Astrocyte (in vitro differentiated cells and primary cell): ENCODE measurements at regions not wholly inside any gene's neighbourhood (a gene's known extent, or its start where the extent isn't known, plus 50 kb on each side); places are given as distances from the start of the nearest gene placed in this dataset.

Source experiments
- EZH2 ChIP-seq: IDR thresholded peaks from 2 replicates; pipeline ENCODE4 v1.6.1; 2012; ENCODE audit warnings: mild to moderate bottlenecking, low read length, inconsistent platforms; ENCODE audit not compliant: insufficient read depth
- TF ChIP-seq, protein P1 (sequence below): IDR thresholded peaks from 2 replicates; pipeline ENCODE4 v1.5.1; 2011; ENCODE audit warnings: low read depth, mild to moderate bottlenecking, inconsistent platforms, low read length, moderate library complexity; ENCODE audit not compliant: insufficient read depth

DNA sequence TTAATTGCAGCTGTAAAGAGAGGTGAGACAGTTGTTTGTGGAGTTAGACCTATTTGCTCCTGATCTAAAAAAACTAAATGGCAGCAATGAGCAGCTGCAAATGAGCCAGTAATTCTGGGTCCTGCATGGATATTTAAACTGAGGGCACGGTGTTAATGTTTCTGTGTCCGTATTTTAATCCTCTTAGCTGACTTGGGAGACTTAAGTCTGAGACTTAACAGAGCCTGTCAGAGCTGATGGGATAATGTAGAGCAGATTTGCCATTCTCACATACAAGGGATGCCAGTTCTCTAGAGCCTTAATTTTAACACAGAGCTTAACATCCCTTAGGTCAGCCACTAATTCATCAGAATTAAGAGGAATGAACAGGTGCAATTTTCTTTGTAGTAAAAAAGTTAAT lies 178.6 kb upstream of the PDE3A start:
- TF ChIP-seq, protein P1, sequence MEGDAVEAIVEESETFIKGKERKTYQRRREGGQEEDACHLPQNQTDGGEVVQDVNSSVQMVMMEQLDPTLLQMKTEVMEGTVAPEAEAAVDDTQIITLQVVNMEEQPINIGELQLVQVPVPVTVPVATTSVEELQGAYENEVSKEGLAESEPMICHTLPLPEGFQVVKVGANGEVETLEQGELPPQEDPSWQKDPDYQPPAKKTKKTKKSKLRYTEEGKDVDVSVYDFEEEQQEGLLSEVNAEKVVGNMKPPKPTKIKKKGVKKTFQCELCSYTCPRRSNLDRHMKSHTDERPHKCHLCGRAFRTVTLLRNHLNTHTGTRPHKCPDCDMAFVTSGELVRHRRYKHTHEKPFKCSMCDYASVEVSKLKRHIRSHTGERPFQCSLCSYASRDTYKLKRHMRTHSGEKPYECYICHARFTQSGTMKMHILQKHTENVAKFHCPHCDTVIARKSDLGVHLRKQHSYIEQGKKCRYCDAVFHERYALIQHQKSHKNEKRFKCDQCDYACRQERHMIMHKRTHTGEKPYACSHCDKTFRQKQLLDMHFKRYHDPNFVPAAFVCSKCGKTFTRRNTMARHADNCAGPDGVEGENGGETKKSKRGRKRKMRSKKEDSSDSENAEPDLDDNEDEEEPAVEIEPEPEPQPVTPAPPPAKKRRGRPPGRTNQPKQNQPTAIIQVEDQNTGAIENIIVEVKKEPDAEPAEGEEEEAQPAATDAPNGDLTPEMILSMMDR: no peak
- no peak for TF ChIP-seq EZH2
